Nephron (organoid): ENCODE measurements at regions not wholly inside any gene's neighbourhood (a gene's known extent, or its start where the extent isn't known, plus 50 kb on each side); places are given as distances from the start of the nearest gene placed in this dataset.

Source experiments
- H3K27ac Mint-ChIP-seq, 3 experiments: 2 replicates each; pipeline ENCODE4 v1.8.0; 2020; ENCODE audit warnings: mixed read lengths in 3 of 3, mild to moderate bottlenecking in 2 of 3, moderate library complexity in 1 of 3
- H3K27me3 Mint-ChIP-seq: 2 replicates; pipeline ENCODE4 v1.8.0; 2021; ENCODE audit warnings: low read depth, mild to moderate bottlenecking, moderate library complexity, mixed read lengths
- H3K36me3 Mint-ChIP-seq: 2 replicates; pipeline ENCODE4 v1.8.0; 2020; ENCODE audit warnings: low read depth, mixed read lengths
- H3K4me1 Mint-ChIP-seq: 2 replicates; pipeline ENCODE4 v1.8.0; 2020; ENCODE audit warnings: mixed read lengths
- H3K4me3 Mint-ChIP-seq, 3 experiments: 2 replicates each; pipeline ENCODE4 v1.8.0; 2020; ENCODE audit warnings: mild to moderate bottlenecking in 3 of 3, mixed read lengths in 3 of 3, moderate library complexity in 2 of 3
- H3K9me3 Mint-ChIP-seq: 2 replicates; pipeline ENCODE4 v1.8.0; 2020; ENCODE audit warnings: mixed read lengths
- TF ChIP-seq, protein P1 (sequence below), 3 experiments: fragments of 200-600 bp; sonication (generic); IDR thresholded peaks; one replicate each; pipeline ENCODE4 v1.5.0; 2021; ENCODE audit warnings: antibody characterized with exemption in 3 of 3; ENCODE audit not compliant: unreplicated experiment in 3 of 3

DNA sequence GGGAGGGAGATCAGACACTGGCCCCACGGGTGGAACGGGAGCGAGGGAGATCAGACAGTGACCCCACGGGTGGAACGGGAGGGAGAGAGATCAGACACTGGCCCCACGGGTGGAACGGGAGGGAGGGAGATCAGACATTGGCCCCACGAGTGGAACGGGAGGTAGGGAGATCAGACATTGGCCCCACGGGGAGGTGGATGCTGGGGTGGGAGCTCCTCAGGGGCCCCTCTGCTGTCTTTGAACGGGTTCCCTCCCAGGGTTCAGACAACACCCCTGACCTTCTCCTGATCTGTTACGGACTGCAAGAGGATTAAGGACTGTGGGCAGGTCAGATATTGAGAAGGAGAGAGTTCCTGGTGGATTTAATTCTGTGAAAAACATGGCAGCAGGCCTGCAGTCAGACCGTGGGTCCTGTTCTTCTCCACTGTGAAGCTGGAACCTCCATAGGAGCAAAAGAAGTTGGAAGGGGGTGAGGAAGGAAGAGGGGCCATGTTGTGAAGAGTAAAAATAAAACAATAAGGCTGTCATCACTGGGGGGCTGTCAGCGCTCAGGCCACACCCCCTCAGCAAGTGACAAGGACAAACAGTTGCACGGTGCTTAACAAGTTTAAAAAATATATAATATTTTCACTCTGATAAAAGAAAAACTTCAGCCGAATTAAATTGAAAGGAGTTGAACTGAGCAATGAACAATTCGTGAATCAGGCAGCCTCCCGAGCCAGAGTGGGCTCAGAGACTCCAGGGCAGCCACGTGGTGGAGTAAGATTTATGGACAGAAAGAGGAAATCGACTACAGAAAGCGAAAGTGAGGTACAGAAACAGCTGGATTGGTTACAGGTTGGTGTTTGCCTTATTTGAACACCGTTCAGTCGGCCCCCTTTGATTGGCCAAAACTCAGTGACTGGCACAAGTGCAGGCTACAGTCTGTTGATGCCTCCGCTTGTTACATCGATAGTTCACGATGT, 348.7 kb upstream of the TNRC6C start:
- Mint-ChIP-seq H3K4me1 (peaks cover 33% of the 10 kb centered on the region), H3K36me3 (no peaks in the 10 kb centered on the region), H3K27ac (peak overlapping the region; percentile 79 to 97 (median 88)), H3K4me3 (peak overlapping the region in 2 of 3 experiments; percentile 7 to 13), H3K27me3 (peaks cover 17% of the 10 kb centered on the region), H3K9me3 (peaks cover 3% of the 10 kb centered on the region)
- TF ChIP-seq, protein P1, sequence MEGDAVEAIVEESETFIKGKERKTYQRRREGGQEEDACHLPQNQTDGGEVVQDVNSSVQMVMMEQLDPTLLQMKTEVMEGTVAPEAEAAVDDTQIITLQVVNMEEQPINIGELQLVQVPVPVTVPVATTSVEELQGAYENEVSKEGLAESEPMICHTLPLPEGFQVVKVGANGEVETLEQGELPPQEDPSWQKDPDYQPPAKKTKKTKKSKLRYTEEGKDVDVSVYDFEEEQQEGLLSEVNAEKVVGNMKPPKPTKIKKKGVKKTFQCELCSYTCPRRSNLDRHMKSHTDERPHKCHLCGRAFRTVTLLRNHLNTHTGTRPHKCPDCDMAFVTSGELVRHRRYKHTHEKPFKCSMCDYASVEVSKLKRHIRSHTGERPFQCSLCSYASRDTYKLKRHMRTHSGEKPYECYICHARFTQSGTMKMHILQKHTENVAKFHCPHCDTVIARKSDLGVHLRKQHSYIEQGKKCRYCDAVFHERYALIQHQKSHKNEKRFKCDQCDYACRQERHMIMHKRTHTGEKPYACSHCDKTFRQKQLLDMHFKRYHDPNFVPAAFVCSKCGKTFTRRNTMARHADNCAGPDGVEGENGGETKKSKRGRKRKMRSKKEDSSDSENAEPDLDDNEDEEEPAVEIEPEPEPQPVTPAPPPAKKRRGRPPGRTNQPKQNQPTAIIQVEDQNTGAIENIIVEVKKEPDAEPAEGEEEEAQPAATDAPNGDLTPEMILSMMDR (IDR thresholded peaks at IDR 0.05; ENCODE audit: unreplicated experiment in 3 of 3): no peak

DNA sequence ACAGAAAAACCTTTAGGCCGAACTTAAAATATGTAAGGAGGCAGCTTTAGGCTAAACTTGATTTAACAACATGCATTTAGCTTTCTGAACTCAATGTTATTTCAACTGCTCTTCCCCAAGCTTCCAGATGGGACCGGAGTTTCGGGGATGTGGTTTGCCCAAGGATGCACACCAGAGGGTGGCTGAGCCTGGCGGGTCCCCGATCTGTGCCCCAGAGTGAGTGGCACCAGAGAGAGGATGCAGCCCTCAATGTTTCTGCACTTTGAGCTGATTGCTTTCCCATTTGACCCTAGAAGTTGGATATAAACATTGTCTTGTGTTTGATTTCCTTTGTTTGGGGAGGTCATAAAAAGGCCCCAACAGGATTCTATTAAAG, 348.0 kb upstream of the TNRC6C start:
- Mint-ChIP-seq H3K4me3 (no peak overlapping the region), H3K4me1 (peaks cover 35% of the 10 kb centered on the region), H3K9me3 (peaks cover 3% of the 10 kb centered on the region), H3K27ac (peak overlapping the region; percentile 79 to 97 (median 88)), H3K27me3 (peaks cover 17% of the 10 kb centered on the region), H3K36me3 (no peaks in the 10 kb centered on the region)
- TF ChIP-seq, protein P1 (IDR thresholded peaks at IDR 0.05; ENCODE audit: unreplicated experiment in 3 of 3): no peak

DNA sequence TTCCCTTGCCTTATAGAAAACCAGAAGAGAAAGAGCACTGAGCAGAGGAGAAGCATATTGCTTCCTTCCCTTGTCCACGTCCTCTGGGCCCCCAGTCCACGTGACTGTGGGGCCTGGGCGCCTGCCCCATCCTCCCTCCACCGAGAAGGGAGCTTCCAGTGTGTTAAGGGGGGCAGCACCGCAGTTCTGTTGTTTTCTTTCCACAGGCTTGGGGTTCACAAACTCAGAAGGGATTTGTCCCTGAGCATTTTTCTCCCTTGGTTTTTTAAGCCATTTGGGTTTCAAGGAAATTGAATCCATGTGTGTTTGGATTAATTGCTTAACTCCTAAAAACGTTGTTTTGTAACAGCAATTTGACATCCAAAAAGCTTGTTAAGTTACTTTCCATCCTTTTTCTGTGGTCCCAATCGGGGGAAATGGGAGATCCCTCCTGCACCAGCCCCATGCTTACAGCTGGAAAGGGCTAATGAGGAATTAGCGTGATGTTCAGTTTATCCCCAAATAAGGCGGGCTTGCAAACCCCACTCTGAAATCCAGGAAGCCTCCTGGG, 347.5 kb upstream of the TNRC6C start:
- Mint-ChIP-seq H3K9me3 (peaks cover 3% of the 10 kb centered on the region), H3K27me3 (peaks cover 16% of the 10 kb centered on the region), H3K4me1 (peaks cover 39% of the 10 kb centered on the region), H3K36me3 (no peaks in the 10 kb centered on the region), H3K27ac (peak overlapping the region; percentile 79 to 97 (median 88)), H3K4me3 (no peak overlapping the region)
- TF ChIP-seq, protein P1 (IDR thresholded peaks at IDR 0.05; ENCODE audit: unreplicated experiment in 3 of 3): no peak

DNA sequence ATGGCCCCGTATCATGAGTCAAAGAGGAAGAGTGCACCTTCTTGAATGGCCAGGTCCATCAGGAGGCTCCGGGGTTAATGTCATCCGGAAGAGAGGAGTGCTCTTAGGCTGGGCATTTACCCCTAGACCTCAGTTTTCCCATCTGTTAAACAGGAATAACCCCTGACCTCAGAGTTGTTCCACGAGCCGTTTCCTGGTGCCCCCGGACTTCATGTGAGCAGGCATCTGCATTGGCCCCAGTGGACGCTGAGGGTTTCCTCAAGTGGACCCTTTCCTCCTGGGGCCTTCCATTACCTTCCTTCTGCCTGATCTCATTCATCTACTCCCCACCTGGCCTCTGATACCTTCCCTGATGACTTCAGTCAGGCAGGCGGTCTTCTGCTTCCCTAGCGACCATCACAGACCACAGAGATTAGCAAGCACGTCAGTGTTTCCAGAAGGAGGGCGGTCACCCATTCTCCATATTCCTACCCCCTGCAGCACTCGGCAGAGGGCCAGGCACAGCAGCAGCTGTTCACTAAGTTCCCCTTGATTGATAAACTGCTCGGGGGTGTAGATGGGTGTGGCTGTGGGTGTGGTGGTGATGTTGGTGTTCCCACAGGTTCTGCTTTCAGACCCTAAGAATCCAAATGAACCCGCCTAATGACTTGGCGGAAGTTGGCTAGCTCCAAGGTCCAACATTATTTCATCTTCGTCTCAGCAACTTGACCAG, 346.6 kb upstream of the TNRC6C start:
- Mint-ChIP-seq H3K27me3 (peaks cover 13% of the 10 kb centered on the region), H3K9me3 (peaks cover 3% of the 10 kb centered on the region), H3K27ac (peak overlapping the region; percentile 79 to 97 (median 88)), H3K4me3 (no peak overlapping the region), H3K4me1 (peaks cover 39% of the 10 kb centered on the region), H3K36me3 (no peaks in the 10 kb centered on the region)
- TF ChIP-seq, protein P1 (IDR thresholded peaks at IDR 0.05; ENCODE audit: unreplicated experiment in 3 of 3): no peak

DNA sequence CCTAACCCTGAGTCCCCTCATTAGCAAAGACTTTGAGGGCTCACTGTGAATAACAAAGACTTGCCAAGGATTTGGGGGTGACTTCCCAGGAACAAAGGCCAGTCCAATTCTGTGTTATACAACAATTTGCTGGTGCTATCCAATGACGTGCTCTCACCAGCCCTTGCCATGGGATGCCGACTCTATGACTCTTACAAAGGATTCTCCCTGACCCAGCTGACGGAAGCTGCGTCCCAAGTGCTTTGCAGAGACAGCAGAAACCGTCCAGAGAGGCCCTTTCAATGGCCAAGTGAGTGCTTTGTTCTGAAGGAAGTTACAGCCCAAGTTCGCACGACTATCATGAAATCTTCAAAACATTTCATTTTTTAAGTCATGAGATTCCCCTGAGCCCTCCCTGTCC, 345.3 kb upstream of the TNRC6C start:
- no peaks in the 10 kb centered on the region for H3K36me3 Mint-ChIP-seq
- TF ChIP-seq, protein P1 (IDR thresholded peaks at IDR 0.05; ENCODE audit: unreplicated experiment in 3 of 3): no peak
- peaks cover 3% of the 10 kb centered on the region for H3K9me3 Mint-ChIP-seq
- H3K4me1 Mint-ChIP-seq: peaks cover 39% of the 10 kb centered on the region
- H3K27ac Mint-ChIP-seq: peak overlapping the region in 2 of 3 experiments; percentile 8 to 25
- peaks cover 11% of the 10 kb centered on the region for H3K27me3 Mint-ChIP-seq
- H3K4me3 Mint-ChIP-seq: no peak overlapping the region
